UCSD-AML1 (cell line): ENCODE measurements at regions not wholly inside any gene's neighbourhood (a gene's known extent, or its start where the extent isn't known, plus 50 kb on each side); places are given as distances from the start of the nearest gene placed in this dataset.
"Not testable (repeated sequence)": the region's sequence is repeated elsewhere in the genome, so short reads cannot be mapped to it uniquely, and the experiment has no call there.

Experiments used
- DNase-seq: peaks from one replicate; lab custom pipeline; 2025; ENCODE audit not compliant: unreplicated experiment; lab: John Stamatoyannopoulos, UW

DNA sequence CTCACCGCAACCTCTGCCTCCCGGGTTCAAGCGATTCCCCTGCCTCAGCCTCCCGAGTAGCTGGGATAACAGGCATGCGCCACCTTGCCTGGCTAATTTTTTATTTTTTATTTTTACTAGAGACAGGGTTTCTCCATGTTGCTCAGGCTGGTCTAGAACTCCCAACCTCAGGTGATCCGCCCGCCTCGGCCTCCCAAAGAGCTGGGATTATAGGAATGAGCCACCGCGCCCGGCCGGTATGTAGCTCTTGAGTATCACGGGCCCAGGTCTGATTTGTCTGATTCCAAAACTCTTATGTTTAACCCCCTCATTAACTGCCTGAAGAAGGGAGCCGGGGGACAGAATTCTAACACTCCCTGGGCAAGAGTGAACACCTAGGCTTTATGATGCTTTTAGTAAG, 91.7 kb upstream of the OLIG2 start:
- not testable (repeated sequence) for DNase-seq

DNA sequence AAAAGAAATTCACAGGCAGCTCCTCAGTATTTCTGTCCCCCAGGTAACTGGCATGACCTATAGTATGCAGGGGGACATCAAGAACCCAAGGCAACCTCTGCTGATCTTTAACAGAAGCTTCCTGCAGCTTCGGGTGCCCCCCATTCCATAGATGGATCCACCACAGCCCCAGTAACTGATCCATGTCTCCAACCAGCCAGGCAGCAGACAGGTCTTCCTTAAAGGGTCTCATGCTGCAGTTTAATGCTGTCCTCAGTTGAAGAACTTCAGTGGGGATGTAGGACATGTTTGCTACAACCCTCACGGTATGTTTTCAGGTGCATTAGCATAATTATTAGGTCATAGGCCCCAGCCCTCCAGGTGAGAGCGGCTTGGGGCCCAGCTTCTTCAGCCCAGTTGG, 90.9 kb upstream of the OLIG2 start:
- no peak for DNase-seq

DNA sequence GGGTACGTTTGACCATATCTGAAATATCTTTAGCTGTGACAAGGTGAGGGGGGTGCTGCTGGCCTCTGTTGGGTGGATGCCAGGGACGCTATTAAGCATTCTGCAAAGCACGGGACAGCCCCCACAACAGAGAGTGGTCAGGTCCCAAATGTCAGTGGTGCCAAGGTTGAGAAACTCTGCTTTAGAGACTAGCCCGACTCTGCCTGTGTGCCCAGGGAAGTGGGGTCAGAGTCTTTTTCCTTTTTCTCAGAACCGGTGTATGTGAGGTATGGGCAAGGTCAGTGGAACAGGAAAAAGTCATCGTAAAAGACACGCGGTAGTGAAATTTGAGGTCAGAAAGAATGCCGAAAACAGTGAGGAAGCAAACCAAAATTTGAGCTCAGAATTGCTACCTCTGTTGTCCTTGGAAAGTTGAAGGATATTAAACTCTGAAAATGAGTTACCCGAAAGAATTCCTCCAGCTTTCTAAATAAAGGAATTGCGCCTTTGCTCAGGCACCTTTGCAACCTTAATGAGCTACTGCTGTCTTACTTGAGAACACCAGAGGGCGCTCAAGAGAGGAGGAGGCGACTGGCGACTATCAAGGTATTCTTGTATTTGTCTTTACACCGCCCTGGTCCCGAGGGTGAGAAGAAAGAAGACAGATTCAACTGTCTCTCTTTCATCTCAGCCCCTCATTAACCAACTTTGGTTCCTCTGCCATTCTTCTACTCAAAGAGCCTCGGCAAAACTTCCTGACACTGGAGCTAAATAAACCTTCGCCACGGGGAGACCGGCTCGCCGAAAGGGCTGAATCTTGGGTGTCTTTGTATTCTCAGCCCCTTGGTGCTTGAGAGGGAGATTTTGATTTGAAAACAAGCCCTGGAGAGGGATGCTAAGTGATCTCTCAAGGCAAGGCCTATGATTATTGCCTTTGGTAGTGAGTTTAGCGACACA, 85.4 kb upstream of the OLIG2 start:
- DNase-seq, result no peak

DNA sequence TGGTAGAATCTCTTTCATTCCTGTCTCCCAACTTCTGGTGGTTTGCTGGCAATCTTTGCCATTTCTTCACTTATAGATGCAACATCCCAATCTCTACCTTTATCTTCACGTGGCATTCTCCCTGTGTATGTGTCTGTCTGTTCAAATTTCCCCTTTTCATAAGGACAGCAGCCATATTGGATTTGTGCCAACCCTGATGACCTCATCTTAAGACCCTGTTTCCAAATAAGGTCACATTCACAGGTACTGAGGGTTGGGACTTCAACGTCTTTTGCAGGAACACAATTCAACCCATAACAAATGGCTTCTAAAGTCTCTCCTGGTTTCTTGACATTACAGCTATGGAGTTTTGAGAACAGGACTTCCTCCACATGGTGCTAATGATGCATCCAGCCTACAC, 84.5 kb upstream of the OLIG2 start:
- DNase-seq, result no peak

DNA sequence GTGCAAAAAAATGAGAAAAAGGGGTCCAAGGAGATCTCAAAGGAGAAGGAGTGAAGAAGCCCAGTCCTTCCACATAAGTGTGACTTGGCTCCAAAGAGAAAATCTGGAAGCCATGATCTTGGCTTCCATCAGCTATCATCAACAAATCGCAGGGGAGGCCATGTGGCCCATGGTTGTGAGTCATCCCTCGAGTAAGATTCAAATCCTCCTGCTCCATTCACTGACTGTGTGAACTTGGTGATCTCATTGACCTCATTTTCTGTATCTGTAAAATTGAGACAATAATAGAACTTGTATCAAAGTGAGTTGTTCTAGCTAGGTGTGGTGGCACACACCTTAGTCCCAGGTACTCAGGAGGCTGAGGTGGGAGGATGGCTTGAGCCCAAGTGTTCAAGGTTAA, 79.1 kb upstream of the OLIG2 start:
- no peak for DNase-seq

DNA sequence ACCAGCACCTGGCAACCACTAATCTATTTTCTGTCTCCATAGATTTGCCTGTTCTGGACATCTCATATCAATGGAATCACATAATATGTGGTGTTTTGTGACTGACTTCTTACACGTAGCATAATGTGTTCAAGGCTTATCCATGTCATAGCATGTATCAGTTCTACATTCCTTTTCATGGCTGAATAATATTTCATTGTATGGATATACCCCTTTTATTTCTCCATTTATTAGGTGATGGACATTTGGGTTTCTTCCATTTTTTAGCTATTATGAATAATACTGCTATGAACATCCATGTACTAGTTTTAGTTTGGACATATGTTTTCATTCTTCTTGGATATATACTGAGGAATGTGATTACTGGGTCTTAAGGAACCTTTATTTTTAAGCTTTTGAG, 78.0 kb upstream of the OLIG2 start:
- no peak for DNase-seq

DNA sequence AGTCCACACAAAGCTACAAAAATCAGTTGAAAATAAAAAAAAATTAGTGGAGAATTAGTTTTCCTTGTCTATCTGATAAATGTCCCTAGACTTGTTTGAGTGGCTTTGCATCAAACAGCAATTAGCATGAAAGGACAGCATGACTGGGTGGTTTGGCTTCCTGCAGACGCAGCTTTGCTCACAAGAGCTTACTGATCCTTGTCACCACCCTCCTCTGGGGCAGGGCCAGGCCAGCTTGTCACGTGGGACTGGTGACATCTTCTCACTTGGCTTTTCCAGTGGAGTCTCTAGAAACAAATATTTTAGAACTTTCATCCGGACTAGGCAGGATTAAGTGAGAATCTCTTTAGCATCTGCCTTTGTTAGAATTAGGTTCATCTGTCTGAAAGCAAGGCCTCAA, 76.0 kb upstream of the OLIG2 start:
- no peak for DNase-seq

DNA sequence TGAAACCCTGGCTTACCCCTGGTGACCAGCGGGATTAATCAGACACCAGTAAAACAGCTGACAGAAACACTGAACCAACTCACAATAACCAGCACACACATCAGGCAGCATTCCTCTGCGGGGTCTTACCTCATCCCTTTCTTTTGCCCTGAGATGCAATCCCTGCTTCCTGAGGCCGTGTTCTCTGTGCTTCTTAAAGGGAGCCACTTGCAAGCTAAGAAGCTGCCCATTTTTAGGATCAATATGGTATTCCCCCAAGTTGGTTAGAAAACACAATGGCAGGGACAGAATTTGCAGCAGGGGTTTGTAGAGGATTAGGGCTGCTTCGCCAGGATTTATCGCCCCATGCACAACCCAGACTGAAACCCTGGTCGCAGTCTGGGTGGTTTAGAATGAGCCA, 74.7 kb upstream of the OLIG2 start:
- DNase-seq, result no peak

DNA sequence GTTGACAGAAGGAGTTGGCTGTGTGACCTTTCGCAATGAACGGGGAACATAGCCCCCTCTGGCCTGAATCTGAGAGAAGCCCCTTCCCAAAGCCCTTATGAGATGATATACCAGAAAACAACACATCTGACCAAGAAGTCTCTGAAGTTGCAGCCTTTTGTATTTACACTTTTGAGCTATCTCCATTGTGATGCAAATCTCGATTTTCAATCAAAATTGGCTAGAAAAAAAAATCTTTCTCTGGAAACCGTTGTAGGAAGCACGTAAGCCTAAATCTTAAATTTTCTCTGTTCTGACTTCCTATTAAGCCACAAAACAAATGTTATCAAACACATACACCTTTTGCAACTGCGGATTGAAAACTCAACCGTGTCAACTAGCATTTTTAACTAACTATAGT, 71.4 kb upstream of the OLIG2 start:
- no peak for DNase-seq

DNA sequence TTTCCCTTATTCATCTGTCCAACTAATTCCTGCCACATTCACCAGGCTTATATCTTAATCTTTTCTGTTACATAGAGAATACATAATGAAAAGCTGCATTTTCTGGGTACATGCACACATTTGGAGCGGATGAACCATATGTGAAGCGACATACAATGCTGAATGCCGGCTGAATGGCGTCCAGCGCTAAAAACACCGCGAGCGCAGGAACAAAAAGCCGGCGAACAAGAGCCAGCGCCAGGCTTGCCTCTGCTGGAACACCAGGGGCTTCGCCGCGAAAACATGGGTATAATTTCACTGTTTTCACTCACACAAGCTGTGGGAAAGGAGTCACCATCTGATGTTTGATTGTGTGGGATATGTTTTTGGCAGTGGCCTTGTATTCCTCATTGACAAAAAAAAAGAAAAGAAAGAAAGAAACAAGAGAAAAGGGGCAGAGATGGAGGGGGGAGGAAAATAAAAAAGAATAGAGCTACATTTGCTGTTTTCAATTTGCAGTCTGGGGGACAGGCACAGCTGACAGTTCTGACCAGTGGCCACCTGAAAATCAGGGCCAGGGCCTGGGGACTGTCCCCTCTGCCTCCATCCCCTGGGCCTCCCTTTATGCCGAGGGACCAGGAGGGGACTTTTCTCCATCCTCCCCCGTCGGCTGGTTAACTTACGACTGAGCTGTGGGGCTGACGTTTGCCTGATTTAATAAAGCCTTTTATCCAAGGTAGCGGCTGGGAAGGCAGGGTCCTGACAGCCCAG, 70.2 kb upstream of the OLIG2 start:
- no peak for DNase-seq

DNA sequence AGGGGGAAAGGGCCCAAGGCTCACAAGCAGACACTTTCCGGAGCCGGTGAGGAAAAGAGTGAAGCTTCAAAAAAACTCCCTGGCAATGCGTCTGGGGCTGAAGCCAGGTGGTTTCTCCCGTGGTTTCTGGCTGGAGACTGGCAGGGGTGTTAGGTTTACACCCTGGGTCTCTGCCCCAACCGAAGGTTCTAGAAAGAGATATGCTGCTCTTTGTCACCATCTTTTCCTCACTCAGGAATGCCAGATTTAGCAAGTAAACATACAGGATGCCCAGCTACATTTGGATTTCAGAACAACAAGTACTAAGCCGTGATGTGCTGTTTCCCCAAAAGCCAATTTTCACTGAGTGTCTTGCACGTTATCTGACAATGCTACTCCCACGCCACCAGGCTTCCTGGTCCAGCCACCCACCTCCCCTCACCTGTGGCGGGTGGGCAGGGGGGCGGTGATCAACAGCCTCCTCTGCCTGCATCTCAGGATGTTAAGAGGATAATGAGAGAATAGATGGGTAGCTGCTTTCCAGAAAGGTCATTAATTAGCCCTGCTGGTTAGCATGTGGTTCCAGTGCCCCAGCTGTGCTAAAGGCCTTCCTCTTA, 69.6 kb upstream of the OLIG2 start:
- no peak for DNase-seq

DNA sequence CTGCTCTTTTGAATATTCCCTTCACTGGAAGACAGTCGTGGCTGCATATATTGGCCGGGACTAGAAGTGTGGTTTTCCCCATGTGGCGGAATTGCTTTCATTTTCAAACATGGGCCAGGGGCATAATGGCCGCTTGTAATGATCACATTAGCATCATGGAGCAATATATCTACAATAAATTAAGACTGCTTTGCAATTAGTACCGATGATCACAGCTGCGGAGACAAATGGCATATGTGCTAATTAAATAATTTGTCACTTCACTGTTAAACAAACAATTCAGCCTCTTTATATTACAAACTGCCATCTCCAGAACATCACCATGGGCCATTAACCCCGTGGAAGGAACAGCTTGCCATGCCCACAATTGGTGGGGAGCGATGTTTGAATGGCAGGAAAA, 68.2 kb upstream of the OLIG2 start:
- no peak for DNase-seq

DNA sequence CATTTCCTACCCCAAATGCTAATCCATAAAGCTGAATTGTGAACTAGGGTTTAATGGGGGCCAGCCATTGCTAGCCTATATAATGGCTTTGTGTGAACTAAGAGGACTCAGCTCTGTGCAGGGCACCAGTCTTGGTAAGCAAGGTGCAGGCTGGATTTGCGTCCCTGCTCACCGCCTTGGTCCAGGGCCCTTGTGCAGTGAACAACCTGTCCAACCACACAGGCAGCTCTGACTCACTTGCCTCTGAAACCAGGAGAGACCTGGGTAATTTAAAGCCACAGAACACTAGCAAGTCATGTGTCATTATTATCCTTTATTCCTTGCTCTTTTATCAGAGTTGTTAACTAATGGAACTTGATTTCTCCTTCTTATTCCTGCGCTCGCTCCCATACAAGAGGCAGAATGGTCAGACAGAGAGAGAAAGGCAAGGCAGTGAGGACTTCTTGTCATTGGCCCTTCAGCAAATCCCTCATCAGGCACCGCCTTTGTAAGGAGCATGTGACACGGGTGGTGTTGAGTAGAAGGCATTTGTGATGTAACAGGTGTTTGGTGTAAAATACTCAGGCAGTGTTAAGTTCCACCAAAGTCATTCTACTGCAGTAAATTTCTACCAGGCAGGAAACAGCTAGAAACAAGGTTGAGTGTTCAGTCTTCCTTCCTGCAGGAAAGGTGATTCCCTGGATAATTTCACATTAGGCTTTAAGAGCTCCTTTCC, 67.3 kb upstream of the OLIG2 start:
- DNase-seq, result no peak

DNA sequence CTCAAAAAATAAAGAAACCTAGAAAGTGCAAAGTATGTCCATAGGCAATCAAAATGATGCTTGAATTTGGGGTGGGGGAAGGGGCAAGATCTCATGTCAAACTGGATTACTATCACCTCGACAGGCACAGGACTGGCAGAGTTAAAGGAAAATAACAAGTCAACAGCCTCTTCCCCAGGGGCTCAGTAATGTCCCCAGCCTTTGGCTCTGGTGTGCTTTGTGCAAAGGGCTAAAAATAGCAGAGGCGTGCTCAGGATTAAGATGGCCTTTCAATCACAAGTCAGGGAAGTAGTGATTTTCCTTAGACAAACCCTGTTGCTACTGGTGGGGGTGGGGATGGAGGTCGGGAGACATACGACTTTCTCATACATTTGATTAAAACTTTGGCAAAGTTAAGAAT, 63.5 kb upstream of the OLIG2 start:
- no peak for DNase-seq

DNA sequence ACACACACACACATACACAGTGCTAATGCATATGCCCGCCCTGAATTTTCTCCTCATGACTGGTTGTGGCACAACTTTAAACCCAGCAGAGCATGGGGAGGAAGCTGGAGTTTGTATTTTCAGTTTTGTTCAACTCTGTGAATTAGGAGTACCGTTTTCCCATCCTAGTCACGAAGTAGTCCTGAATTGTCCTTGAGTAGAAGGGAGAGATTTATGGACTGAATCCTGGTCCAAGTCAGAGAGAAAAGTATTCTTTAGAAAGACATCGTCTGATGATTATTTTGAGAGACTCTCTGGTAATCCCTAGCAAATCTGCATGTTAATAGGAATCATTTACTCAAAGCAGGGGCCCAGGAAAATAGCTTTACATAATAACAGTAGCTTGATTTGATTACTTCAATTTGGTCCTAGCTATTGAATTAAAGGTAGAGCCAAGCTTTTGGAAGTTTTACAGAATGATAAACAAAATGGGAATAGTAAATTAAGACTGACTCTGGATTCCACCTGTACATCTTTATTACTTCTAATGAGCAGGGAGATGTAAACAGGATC, 60.5 kb upstream of the OLIG2 start:
- no peak for DNase-seq

DNA sequence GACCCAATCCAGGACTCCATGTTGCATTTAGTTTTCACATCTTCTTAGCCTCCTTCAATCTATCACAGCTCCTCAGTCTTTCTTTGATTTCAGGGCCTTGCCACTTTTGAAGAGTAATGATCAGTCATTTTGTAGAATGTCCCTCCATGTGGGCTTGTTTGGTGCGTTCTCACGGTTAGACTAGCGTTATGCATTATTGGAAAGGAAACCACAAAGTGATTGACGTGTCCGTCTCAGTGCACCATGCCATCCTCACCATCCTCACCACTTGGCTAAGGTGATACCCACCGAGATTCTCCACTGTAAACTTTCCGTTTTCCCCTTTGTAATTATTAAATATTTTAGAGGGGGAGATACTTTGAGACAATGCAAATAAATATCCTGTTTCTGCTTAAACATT, 59.6 kb upstream of the OLIG2 start:
- DNase-seq, result no peak

DNA sequence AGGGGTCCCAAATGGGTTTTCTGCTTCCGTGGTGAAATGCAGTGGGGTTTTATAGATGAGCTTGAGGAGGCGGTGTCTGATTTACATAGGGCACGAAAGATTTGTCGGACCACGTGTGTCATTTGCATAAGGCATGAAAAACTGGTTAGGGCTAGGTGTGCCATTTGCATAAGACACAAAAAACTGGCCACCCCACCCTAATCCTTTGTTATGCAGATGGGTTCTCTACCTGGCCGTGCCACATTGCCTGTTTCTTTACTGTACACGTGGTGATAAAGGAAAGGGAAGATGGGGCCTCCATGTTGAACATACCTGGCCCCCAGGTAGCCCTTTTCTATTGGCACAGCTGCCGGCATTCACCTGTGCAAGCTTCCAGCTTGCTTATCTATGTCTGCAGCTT, 57.6 kb upstream of the OLIG2 start:
- DNase-seq, result not testable (repeated sequence)

DNA sequence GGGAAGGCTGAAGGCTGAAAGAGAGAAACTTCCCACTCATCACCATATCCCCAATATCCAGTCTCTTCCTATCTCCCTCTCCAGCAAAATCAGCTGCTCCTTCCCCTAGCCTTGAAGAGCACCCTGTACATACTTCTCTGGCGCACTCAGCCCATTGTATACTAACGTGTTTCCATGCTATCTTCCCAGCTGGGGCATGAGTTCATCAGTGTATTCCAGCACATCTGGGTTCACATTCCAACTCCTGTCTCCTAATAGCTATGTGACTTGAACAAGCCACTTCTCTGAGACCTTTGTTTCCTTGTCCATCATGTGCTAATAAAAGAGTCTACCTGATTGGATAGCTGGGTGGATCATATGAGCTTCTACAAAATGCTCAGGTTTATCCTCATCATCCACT, 51.1 kb upstream of the OLIG2 start:
- no peak for DNase-seq

DNA sequence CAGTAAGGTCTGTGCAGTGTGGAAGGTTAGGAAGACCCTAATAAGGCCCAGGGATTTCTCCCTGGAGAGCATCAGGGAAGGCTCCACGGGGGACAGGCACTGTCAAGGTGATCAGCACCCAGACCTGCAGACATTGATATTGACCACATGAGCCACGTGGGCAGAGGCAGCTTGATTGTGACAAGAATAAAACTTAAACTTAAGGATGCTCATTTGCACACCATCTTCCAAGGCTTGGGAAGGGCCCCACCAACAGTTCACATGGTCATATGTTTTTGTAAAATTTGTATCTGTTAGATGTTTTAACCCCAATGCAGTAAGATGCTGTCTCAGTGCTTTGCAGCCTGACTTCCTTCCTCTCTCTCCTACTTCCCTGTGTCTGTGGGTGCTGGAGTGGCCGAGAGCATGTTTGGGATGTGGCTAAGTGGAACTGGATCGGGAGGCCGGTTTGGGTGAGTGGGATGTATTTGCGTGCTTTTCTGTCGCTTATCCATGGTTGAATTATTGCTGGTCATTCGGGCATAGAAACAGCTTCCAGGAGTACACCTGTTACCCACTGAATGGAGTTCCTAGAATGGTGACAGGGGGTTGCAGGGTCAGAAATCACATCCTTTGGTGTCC, 49.8 kb upstream of the OLIG2 start:
- DNase-seq, result no peak
